PC-9 (cell line): ENCODE measurements at regions not wholly inside any gene's neighbourhood (a gene's known extent, or its start where the extent isn't known, plus 50 kb on each side); places are given as distances from the start of the nearest gene placed in this dataset.

Source experiments
- BruUV-seq: library from RNA; stranded (reverse); fragments of 400-500 nt; replicated peaks from 2 replicates; lab custom pipeline; 2021; lab: Mats Ljungman, UMichigan
- CTCF ChIA-PET: fragments of 300-600 bp; sonication (Branson Sonifier 250); formaldehyde crosslinking; loops from one replicate; lab custom pipeline; 2022; ENCODE audit warnings: antibody characterized with exemption; lab: Charles Lee
- POLR2A ChIA-PET: fragments of 300-600 bp; sonication (Branson Sonifier 250); formaldehyde crosslinking; loops from one replicate; lab custom pipeline; 2022; ENCODE audit warnings: antibody characterized with exemption; ENCODE audit not compliant: unreplicated experiment; lab: Charles Lee
- DNase-seq, 2 experiments: peaks; one replicate each; pipeline versions ENCODE4 v3.0.0 to v3.0.0-alpha.2; 2015 to 2022; ENCODE audit warnings: mixed read lengths in 1 of 2
- H2AFZ ChIP-seq: fragments of 200-600 bp; sonication (generic); 2 replicates; pipeline ENCODE4 v1.8.1; 2017; ENCODE audit warnings: antibody characterized with exemption
- H3F3A ChIP-seq: fragments of 200-600 bp; sonication (generic); 2 replicates; pipeline ENCODE4 v1.8.1; 2017; ENCODE audit warnings: antibody characterized with exemption, mild to moderate bottlenecking, low read depth; ENCODE audit not compliant: insufficient read depth
- H3K27ac ChIP-seq: fragments of 200-600 bp; sonication (generic); 2 replicates; pipeline ENCODE4 v1.6.1; 2016; ENCODE audit warnings: mixed run types
- H3K27me3 ChIP-seq: fragments of 200-600 bp; sonication (generic); 2 replicates; pipeline ENCODE4 v1.6.1; 2016; ENCODE audit warnings: low read depth, mixed run types; ENCODE audit not compliant: insufficient read depth
- H3K36me3 ChIP-seq: fragments of 200-600 bp; sonication (generic); 2 replicates; pipeline ENCODE4 v1.6.1; 2016; ENCODE audit warnings: low read depth, mixed run types
- H3K4me1 ChIP-seq: fragments of 200-600 bp; sonication (generic); replicated peaks from 2 replicates; pipeline ENCODE4 v1.6.1; 2016; ENCODE audit warnings: mixed run types; ENCODE audit not compliant: insufficient read depth
- H3K4me2 ChIP-seq: fragments of 200-600 bp; sonication (generic); 2 replicates; pipeline ENCODE4 v1.6.1; 2017; ENCODE audit warnings: mixed run types
- H3K4me3 ChIP-seq: fragments of 200-600 bp; sonication (generic); 2 replicates; pipeline ENCODE4 v1.6.1; 2016; ENCODE audit warnings: mixed run types
- H3K79me2 ChIP-seq: fragments of 200-600 bp; sonication (generic); 2 replicates; pipeline ENCODE4 v1.6.1; 2017; ENCODE audit warnings: low read depth, mixed run types
- H3K9me2 ChIP-seq: fragments of 200-600 bp; sonication (generic); 2 replicates; pipeline ENCODE4 v1.8.1; 2017; ENCODE audit warnings: mild to moderate bottlenecking; ENCODE audit not compliant: insufficient read depth
- H3K9me3 ChIP-seq: fragments of 200-600 bp; sonication (generic); 2 replicates; pipeline ENCODE4 v1.8.1; 2016; ENCODE audit warnings: low read depth; ENCODE audit not compliant: insufficient read depth
- H4K20me1 ChIP-seq: fragments of 200-600 bp; sonication (generic); 2 replicates; pipeline ENCODE4 v1.8.1; 2017; ENCODE audit not compliant: insufficient read depth
- CTCF ChIP-seq: fragments of 200-600 bp; sonication (generic); conservative IDR thresholded peaks from 2 replicates; pipeline ENCODE4 v1.6.1; 2017; ENCODE audit warnings: mixed run types, antibody characterized with exemption, mild to moderate bottlenecking, moderate library complexity
- EZH2 ChIP-seq: fragments of 200-600 bp; sonication (generic); IDR thresholded peaks from 2 replicates; pipeline ENCODE4 v1.8.0; 2017; ENCODE audit warnings: antibody characterized with exemption, low read depth
- intact Hi-C: fragments of 100-400 bp; cut with micrococcal nuclease; formaldehyde crosslinking; loops from one replicate; pipeline ENCODE4 v1.10.0; 2022; ENCODE audit not compliant: unreplicated experiment

- Histone ChIP-seq H3K4me3 (no peak overlapping the region), H3K79me2 (no peaks in the 10 kb centered on the region), H3K4me1 (no peaks in the 10 kb centered on the region), H3K9me2 (no peaks in the 10 kb centered on the region; the same call in 1 of the 2 replicates), H3K36me3 (no peaks in the 10 kb centered on the region), H4K20me1 (no peaks in the 10 kb centered on the region), H3K4me2 (no peak overlapping the region), H3K27ac (no peak overlapping the region), H3F3A (no peaks in the 10 kb centered on the region), H3K27me3 (no peaks in the 10 kb centered on the region), H3K9me3 (no peaks in the 10 kb centered on the region), H2AFZ (no peak overlapping the region)
- DNase-seq: no peak
- no TSS peak for BruUV-seq
- ChIA-PET CTCF (interaction anchor here (0.6 kb wide), 1 partner anchor 187 kb away, joined by 3 read pairs; no protein-coding TSS in a partner anchor), POLR2A (no interaction called here)
- TF ChIP-seq CTCF (no peak), EZH2 (no peak)
- intact Hi-C loops: no loop called here
Measured at GRCh38 chr5:40306869-40307487, 372.7 kb upstream of the PTGER4 start.

GRCh38 chr5:40292006-40292405 is 387.7 kb upstream of the PTGER4 start:
- H3K4me1 ChIP-seq: no peaks in the 10 kb centered on the region
- no peaks in the 10 kb centered on the region for H3K27me3 ChIP-seq
- CTCF ChIA-PET: no interaction called here
- BruUV-seq: no TSS peak
- H3K36me3 ChIP-seq: no peaks in the 10 kb centered on the region
- peaks cover 4% of the 10 kb centered on the region; the same call in 1 of the 2 replicates for H3K9me3 ChIP-seq
- H4K20me1 ChIP-seq: no peaks in the 10 kb centered on the region
- H3K79me2 ChIP-seq: no peaks in the 10 kb centered on the region
- no peak overlapping the region for H3K27ac ChIP-seq
- H3K4me3 ChIP-seq: no peak overlapping the region
- H3K9me2 ChIP-seq: no peaks in the 10 kb centered on the region
- no peaks in the 10 kb centered on the region for H3F3A ChIP-seq
- POLR2A ChIA-PET: no interaction called here
- TF ChIP-seq EZH2 (no peak), CTCF (no peak)
- H2AFZ ChIP-seq: no peak overlapping the region
- no peak overlapping the region for H3K4me2 ChIP-seq
- intact Hi-C loops: no loop called here
- DNase-seq: no peak

GRCh38 chr5:40291338-40291737 is 388.4 kb upstream of the PTGER4 start:
- no peaks in the 10 kb centered on the region for H3K9me2 ChIP-seq
- TF ChIP-seq EZH2 (no peak), CTCF (no peak)
- no peaks in the 10 kb centered on the region for H3K4me1 ChIP-seq
- H3F3A ChIP-seq: no peaks in the 10 kb centered on the region
- BruUV-seq: no TSS peak
- H3K4me2 ChIP-seq: no peak overlapping the region
- POLR2A ChIA-PET: no interaction called here
- H4K20me1 ChIP-seq: no peaks in the 10 kb centered on the region
- no peaks in the 10 kb centered on the region for H3K27me3 ChIP-seq
- H3K79me2 ChIP-seq: no peaks in the 10 kb centered on the region
- CTCF ChIA-PET: no interaction called here
- intact Hi-C loops: no loop called here
- no peak for DNase-seq
- no peaks in the 10 kb centered on the region for H3K36me3 ChIP-seq
- peaks cover 4% of the 10 kb centered on the region; the same call in 1 of the 2 replicates for H3K9me3 ChIP-seq
- H3K27ac ChIP-seq: no peak overlapping the region
- H3K4me3 ChIP-seq: no peak overlapping the region
- no peak overlapping the region for H2AFZ ChIP-seq
